NCI-H345 treated with DMSO at 0.1 percent for 48 hours (cell line): ENCODE measurements at regions not wholly inside any gene's neighbourhood (a gene's known extent, or its start where the extent isn't known, plus 50 kb on each side); places are given as distances from the start of the nearest gene placed in this dataset.
"Not testable (repeated sequence)": the region's sequence is repeated elsewhere in the genome, so short reads cannot be mapped to it uniquely, and the experiment has no call there.

ENCODE experiments used
- DNase-seq: peaks from one replicate; lab custom pipeline; 2025; ENCODE audit not compliant: unreplicated experiment; lab: John Stamatoyannopoulos, UW

DNA sequence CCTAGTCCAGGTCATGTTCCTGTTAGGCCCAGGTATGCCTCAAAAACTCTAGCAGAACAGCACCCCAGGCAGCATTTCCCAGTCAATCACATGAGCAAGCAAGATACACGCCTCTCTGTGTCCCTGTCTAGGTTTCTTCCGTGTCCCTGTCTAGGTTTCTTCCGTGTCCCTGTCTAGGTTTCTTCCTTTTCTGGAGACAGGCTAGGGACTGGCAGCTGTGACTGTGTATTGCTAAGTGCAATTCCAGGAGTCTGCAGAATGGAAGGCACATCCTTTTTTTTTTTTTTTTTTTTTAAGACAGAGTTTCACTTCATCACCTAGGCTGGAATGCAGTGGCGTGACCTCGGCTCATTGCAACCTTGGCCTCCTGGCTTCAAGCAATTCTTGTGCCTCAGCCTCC is 77.6 kb downstream of the SETD4 start:
- DNase-seq: no peak

GRCh38 chr21:35981514-35982070 is 78.7 kb downstream of the SETD4 start:
- no peak for DNase-seq

GRCh38 chr21:35980821-35981220 is 79.5 kb downstream of the SETD4 start:
- no peak for DNase-seq

DNA sequence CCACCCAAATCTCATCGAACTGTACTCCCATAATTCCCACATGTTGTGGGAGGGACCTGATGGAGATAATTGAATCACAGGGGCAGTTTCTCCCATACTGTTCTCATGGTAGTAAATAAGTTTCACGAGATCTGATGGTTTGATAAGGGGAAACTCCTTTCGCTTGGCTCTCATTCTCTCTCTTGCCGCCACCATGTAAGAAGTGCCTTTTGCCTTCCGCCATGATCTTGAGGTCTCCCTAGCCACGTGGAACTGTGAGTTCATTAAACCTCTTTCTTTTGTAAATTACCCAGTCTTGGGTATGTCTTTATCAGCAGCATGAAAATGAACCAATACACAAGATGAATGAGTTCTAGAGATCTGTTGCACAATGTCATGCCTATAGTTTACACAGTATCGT is 82.5 kb downstream of the SETD4 start:
- not testable (repeated sequence) for DNase-seq

DNA sequence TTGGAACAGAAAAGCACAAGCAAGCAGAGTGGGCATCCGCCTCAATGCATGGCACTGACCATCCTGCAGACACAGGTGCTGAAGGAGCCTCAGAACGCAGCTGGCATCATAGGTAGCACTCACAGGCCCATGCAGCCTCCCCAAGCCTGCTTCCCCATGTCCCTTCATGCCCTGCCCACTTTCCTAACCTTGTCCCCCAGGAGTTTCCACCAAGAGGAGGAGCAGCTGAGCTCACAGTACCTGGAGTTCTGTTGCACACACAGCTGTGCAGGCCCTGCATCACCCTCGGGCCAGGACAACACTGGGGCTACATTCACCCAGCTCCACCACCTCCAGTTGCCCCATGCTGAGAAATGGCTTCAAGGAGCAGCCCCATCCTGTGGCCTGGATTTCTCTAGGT is 83.4 kb downstream of the SETD4 start:
- DNase-seq: no peak

GRCh38 chr21:35976481-35976880 is 83.8 kb downstream of the SETD4 start:
- DNase-seq: no peak

GRCh38 chr21:35974775-35975174 is 85.6 kb downstream of the SETD4 start:
- peak; percentile 96 for DNase-seq

DNA sequence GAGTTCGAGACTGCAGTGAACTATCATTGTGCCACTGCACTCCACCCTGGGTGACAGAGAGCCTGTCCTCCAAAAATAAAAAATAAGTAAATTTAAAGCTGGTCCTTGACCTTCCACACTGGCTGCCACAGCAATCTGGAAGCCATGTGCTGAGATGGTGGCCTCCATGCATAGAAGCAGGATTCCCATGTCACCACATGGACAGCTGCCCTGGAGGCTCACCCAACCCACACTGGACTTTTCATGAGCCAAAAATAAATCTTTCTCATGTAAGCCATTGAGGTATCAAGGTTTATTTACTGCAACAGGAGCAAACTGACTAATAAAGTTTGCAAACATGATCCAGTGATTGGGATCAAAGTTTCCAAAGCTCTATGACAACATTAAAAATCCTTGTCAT is 88.5 kb downstream of the SETD4 start:
- DNase-seq: no peak

DNA sequence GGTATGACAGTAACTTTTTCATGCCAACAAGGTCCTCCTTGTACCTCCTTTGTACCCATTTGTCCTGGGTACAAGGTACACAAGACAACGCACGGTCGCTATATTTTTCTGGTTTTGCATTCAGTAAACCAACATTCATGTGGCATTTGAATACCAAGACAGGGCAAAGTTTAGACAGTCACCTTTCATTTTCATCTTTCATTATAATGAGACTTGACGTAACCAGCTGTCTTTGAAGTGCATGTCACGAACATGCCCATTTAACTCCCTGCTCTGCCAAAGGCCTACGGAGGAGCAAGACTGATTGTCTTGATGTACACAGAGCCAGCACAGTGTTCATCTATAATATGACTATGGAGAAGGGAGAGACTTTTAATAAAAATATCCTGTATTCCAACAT is 91.0 kb downstream of the SETD4 start:
- no peak for DNase-seq

DNA sequence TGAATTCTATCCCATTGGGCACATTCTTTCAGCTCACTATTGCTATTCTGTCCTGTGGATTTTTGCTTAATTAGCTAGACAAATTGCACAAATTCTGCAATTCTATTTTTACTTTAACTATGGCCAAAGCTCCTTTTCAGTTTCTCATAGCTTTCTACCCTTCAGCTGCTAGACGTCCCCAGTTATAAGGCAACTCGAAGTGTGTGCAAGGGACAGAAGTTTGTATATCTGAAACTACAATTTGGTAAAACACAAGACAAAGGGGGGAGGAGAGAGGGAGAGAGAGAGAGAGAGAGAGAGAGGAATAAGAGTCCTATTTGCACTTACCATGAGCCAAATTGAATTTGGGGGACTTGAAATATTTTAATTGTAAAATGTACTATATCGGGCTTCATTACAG is 91.8 kb downstream of the SETD4 start:
- no peak for DNase-seq

GRCh38 chr21:35965699-35966098 is 94.6 kb downstream of the SETD4 start:
- DNase-seq: no peak

GRCh38 chr21:35963920-35964451 is 96.3 kb downstream of the SETD4 start:
- no peak for DNase-seq

DNA sequence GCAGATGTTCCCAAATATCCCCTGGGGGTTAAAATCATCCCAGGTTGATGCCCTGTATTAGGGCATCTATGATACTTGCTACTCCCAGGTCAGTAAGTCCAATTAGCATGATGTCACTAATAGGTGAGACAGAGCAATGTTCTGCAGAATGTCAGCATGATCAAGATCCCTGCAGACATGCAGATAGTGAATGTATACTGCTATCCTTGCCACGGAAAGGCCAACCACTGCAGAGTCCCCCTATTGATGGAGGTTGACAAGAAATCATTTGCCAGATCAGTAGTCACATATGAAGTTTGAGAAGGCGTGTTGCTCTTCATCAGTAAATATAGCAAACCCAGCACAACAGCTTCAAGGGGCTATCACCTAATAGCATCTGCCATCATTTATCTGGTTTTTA is 97.4 kb downstream of the SETD4 start:
- DNase-seq: no peak

DNA sequence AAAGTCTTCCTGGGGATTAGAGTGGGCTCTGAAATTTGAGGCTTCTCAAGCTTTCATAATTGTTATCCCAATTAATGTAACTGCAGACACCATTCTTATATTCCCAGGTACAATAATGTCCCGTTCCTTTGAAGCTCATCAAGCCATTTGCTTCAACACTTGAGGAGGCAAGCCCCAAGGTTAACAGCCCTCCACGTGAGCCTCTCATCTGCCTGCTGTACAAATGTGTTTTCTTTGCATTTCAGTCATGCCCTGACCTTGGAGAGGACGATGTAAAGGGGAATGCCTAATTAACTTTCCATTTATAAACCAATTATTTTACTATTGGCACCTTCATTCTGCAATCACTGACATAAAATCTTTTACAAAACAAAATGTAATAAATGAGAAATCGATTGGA is 106.3 kb downstream of the SETD4 start:
- DNase-seq: peak; percentile 93

DNA sequence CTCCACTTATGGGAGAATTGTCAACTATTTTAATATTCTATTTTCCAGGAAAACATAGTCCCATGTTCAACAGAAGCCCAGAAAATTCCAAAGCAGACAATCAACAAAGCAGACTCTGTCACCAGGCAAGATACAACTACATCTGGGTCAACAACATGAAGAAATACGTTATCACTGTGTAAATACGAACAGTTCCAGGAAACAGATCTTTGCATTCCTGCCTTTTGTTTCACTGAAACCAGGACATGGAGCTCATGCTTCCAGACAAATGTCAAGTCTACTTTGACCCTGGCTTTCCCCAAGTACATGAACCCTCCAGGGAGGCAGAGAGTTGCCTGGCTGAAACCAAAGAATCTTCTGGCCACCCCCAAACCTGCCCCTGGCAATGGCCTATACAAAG is 106.7 kb downstream of the SETD4 start:
- DNase-seq: no peak

DNA sequence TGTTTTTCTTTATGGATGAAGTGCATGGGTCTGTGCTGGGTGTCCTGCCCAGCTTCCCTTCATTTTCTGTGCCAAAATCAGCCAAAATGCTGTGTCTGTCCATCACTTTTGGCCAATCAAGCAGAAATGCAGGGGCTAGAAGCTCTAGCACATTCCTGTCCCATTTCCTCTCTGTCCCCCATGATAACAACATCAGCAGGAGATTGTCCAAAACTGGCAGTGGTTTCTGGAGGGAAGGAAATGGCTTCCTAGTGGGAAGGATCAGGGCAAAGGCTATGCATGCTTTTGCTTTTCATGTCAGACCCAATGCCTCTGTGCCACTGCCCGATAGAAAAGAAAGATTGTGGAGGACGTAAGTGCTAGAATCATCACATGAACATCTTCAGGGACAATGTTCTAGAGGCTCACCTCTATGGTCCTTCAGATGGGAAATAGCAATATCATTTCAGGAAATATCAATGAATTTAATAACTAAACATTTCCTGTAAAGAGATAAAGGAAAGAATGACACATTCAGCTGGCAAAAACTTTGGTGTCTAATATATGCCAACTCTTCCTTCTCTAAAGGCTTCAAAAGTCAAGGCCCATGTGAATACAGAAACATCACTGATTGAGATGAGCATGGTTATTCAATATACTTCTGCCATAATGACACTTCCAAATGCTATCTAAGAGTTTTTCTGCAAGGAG is 107.5 kb downstream of the SETD4 start:
- DNase-seq: no peak

DNA sequence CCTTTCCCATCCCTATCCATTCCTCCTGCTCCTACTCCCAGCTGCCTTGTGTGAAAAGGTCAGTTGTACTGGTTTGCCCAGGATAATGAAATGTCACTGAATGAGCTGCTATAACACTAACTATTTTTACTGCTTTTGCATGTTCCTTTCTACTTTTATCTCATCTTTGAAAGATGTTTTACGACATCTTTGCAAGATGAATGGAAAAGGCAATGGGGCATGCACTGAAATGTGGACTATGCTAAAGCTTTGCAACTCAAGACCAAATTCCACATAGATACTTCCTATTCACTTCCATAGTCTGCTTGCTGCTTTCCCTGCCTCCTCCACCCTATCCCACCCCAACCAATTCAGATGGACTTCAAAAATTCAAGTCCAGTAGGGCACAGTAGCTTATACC is 111.3 kb downstream of the SETD4 start:
- DNase-seq: no peak

GRCh38 chr21:35945089-35945671 is 115.1 kb downstream of the SETD4 start:
- no peak for DNase-seq

- DNase-seq: peak; percentile 69
Observed at GRCh38 chr21:35943752-35944151, 116.6 kb downstream of the SETD4 start.

- no peak for DNase-seq
Observed at GRCh38 chr21:35942211-35943144, 117.8 kb downstream of the SETD4 start.
